HG03342 (cell line): ENCODE measurements at regions not wholly inside any gene's neighbourhood (a gene's known extent, or its start where the extent isn't known, plus 50 kb on each side); places are given as distances from the start of the nearest gene placed in this dataset.

ENCODE experiments used
- ATAC-seq: cut with Tn5 transposase; IDR thresholded peaks from one replicate; pipeline ENCODE4 v1.9.1; 2021; ENCODE audit warnings: mild to moderate bottlenecking, moderate library complexity; ENCODE audit not compliant: unreplicated experiment

DNA sequence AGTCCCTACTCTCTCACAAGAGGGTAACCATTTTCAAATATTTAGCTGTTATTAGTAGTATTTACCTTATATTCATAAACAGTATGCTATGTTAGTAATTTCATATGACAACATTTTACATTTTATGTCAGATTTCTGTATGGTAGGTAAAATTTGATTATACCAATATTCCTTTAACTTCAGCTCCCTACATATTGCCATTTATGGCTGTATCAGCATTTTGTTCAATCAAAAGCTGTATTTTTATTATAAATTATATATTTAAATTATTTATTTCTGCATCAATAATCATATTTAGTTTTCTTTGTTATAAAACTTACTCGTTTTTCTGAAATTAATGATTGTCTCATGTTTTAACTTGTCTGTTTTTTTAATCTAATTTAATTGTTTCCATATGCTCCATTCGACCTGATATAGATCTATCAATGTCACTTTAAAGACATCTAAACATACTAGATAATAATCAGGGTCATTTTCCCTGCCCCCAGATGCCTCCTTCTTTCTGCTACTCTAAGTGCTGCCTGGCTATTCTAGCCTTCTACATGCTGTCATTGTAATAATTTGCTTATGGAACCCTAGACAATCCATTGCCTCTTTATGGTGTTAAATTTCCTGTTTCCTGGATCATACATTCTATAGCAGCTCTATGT lies 1976.7 kb upstream of the ADGRL3 start:
- ATAC-seq, result no peak

- no peak for ATAC-seq
Measured at GRCh38 chr4:59238212-59238611, 1961.9 kb upstream of the ADGRL3 start.

GRCh38 chr4:59240011-59240410 lies 1960.1 kb upstream of the ADGRL3 start:
- no peak for ATAC-seq

GRCh38 chr4:59243038-59243437 lies 1957.1 kb upstream of the ADGRL3 start:
- no peak for ATAC-seq

DNA sequence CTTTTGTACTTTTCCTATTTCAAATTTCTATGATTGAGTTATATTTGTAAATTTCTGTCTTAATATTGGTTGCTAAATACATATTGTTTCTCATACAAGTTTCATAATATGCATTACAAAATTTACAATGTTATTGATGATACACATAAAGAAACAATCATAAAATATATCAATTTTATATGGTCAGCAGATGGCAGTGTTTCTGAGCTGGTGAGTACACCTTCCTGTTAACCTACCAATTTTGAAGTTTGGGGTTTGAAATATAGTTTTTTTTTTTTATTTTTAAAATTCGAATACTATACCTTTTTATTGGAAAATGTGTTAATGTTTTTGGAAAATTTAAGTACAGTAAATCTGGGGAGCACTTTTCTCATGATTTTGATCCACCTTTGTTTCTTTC lies 1953.1 kb upstream of the ADGRL3 start:
- ATAC-seq, result no peak

DNA sequence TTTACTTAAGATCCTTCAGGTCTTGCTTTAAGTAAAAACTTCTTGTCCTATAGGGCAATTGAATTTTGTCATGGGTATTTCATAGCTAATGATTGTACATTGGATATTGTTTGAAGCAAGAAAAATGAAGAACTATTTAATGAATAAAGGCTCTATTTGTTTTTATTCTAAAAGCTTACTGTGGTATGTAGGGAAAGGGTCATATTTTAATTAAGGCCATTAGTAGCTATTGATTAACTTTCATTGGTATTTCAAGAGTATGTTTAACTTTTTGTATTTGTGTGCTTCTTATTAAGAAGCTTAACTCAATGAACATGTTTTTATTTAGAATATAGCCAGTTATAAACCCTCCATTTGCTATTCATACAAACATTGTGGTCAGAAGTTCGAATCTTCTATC lies 1951.8 kb upstream of the ADGRL3 start:
- no peak for ATAC-seq

GRCh38 chr4:59249110-59249509 lies 1951.0 kb upstream of the ADGRL3 start:
- no peak for ATAC-seq

GRCh38 chr4:59258002-59258401 lies 1942.1 kb upstream of the ADGRL3 start:
- no peak for ATAC-seq

- no peak for ATAC-seq
Measured at GRCh38 chr4:59307609-59308008, 1892.5 kb upstream of the ADGRL3 start.

GRCh38 chr4:59314637-59315036 lies 1885.5 kb upstream of the ADGRL3 start:
- ATAC-seq, result no peak

GRCh38 chr4:59339631-59340030 lies 1860.5 kb upstream of the ADGRL3 start:
- no peak for ATAC-seq

DNA sequence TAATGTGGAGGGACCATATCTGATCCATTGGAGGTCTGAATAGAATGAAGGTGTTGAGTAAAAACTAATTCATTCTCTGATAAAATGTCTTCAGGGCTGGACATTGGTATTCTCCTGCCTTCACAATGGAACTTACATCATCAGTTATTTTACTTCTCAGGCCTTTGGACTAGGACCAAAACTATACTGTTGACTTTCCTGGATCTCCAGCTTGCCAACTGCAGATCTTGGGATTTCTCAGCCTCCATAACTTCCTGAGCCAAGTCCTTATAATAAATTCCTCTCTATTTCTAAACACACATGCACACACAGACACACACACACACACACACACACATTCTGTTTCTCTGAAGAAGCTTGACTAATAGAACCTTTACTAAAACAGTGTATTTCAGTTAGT lies 1858.6 kb upstream of the ADGRL3 start:
- no peak for ATAC-seq

DNA sequence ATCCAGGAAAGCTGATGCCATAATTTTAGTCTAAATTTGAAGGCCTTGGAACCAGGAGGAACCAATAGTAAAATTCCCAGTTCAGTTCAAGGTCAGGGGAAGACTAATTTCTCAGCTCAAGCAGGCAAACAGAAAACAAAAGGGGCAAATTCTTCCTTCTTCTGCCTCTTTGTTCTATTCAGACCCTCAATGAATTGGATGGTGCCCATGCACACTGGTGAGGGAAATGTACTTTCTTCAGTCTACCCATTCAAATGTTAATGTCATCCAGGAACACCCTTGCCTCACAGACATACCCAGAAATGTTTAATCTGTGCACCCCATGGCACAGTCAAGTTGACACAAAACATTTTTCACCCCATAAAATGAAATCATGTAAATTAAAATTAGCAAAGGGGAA lies 1851.2 kb upstream of the ADGRL3 start:
- no peak for ATAC-seq

DNA sequence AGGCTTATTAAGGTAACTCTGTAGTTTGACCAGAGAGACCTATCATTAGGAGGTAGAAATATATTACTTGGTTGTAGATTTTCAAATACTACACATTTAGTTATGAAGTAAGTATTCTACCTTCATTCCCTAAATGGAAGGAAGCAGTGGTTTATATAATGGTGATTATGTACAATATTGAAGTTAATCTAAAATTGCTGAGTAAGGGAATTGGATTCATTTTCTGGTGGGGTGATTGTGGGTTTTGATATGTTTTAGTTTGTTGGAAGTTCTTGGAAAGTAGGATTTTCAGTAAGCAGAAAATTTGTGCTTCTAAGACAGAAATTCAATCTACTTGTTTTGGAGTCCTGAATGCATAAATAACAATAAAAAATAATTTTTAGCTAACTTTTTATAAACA lies 1830.9 kb upstream of the ADGRL3 start:
- ATAC-seq, result no peak

DNA sequence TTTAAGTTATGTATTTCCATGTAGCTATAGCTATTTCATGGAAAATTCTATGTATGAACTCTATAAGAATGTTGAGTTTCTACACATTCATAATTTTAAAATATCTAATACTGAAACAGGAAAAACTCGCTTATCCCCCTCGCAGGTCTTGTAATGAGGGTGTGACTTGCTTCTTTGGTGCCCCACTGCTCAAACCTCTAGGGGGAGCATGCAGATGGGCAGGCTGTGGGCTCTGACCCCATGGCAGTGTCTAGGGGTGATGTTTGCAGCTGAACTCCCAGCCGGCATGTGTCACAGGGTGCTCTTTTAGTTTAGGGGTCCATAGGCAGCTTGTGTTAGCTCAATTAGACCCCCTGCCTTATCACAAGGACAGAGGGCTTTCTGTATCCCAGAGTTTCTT lies 1825.7 kb upstream of the ADGRL3 start:
- no peak for ATAC-seq

- no peak for ATAC-seq
Measured at GRCh38 chr4:59380841-59381366, 1819.2 kb upstream of the ADGRL3 start.

DNA sequence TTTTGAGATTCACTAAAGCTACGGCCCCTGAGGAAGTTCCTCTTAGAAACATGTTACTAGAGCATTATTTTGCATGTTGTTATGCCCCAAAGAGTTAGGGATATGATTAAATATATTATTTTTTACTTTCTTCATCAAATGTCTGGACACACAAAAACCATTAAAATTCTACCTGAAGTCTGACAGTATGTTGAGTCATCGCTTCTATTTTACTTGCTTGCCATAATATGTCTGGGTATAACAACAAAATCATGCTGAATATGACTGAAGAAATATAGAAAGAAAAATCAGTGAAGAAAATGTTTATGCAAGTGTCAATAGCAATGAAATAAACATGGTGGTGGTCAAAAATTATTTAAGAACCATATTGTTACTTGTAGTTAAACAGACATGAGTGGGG lies 1818.5 kb upstream of the ADGRL3 start:
- ATAC-seq, result no peak

DNA sequence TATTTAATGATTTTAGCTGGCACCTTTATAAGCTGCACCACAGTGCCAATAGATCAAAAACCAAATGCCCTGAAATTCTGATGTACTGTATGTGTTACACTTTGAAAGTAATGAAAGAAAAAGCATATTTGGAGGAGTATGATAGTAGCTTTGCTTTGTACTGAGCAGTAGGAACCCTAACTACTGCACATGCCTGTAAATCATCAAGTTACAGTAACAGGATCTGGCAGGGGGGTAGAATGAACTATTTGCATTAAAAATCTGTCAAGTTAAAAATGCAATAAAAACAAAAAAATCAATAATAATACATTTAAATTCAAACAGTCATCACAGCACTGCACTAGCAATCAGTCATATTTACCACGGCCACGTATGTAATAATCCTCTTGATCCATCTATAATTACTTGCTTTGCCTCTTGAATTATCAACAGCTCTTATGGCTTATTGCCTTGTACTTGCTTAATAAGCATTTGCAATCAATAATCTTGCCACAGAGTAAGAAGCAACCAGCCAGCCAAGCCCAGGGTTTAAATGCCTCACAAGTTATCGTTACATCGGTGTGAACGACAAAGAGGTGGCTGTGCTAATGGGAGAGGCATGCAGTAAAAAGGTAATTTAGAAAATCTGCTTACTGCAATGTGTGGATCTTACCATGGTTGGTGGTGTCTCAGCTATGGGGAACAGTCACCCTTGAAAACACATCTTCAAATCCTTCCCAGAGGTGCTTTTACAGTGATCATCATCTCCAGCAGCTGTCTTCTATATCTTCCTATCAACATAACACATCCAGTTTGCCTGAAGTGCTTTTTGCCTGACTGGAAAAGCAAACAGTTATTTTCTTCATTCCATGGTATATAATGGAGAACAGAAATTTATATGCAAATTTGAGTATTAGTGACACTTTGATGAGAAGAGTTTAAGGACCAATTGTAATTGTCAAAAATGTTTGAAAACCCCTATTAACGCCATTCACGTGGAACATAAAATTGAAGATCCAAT lies 1812.1 kb upstream of the ADGRL3 start:
- ATAC-seq, result no peak

DNA sequence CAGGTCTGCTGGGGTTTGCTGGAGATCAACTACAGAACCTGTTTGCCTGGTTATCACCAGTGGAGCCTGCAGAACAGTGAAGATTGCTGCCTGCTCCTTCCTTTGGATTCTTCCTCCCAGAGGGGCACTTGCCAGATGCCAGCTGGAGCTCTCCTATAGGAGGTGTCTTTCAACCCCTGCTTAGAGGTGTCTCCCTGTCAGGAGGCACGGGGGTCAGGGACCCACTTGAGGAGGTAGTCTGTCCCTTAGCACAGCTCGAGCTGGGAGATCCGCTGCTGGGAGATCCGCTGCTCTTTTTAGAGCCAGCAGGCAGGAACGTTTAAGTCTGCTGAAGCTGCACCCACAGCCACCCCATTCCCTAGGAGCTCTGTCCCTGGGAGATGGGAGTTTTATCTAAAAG lies 1806.3 kb upstream of the ADGRL3 start:
- ATAC-seq, result no peak

DNA sequence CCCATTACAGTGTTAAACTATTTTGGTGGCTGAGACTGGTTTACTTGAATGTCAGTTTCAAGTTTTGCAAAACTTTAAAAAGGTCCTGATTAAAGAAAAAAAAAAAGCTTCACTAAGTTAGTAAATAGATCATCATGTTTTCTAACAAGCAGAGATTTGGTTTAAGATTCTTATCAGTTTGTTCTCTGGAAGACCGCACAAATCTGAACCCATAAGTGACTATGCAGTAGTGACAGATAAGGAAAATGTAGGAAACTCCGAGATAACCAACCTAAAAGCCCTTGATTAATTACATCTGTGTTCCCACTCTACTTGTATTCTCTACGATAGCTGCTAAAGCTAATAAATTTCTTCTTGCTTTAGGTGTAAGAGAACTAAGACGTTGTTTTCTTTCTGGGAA lies 1799.8 kb upstream of the ADGRL3 start:
- no peak for ATAC-seq

DNA sequence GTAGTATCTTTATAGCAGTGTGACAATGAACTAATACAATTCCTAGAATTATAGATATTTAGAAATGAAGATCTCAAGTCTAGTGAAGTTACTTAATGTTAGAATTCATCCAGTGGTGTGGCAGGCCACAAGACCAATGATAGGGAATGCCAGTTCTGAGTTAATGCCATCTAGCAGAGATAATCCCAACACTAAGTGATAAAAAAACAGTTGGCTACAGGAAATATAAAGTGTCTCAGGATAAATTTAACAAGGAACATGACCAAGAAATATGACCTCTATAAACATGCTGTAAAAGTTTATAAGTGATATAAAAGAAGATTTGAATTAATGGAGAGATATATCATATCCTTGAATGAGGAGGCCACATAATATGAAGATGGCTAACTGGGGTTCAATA lies 1790.5 kb upstream of the ADGRL3 start:
- no peak for ATAC-seq

DNA sequence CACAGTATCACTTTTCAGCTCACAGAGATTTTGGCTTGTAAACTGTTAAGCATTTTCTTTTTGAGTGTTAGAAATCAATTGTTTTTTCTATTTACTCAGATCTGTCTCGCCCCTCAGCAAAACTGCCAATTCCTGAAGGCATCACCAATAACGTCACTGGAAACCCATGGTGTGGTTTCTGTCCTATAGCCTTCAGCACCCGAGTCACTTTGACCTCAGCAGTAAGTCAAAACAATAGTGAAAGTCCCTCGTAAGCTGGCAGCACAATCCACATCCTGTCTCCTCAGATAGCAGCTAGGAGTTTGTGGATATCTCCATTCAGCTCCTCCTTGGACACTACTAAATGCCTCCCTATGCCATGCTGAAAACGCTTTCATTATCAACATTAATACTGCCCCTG lies 1787.4 kb upstream of the ADGRL3 start:
- ATAC-seq, result no peak
